Parathyroid adenoma (tissue), 2 donors: ENCODE measurements at regions not wholly inside any gene's neighbourhood (a gene's known extent, or its start where the extent isn't known, plus 50 kb on each side); places are given as distances from the start of the nearest gene placed in this dataset.

Experiments used
- H2AFZ ChIP-seq: fragments of 300-600 bp; sonication (generic); one replicate; pipeline ENCODE4 v1.7.0; 2017; ENCODE audit warnings: antibody characterized with exemption, mild to moderate bottlenecking
- H3K27ac ChIP-seq: fragments of 300-600 bp; sonication (generic); one replicate; pipeline ENCODE4 v1.7.0; 2017
- H3K27me3 ChIP-seq: fragments of 300-600 bp; sonication (generic); one replicate; pipeline ENCODE4 v1.7.0; 2017; ENCODE audit warnings: low read length; ENCODE audit not compliant: control insufficient read depth, insufficient read depth
- H3K36me3 ChIP-seq: fragments of 300-600 bp; sonication (generic); one replicate; pipeline ENCODE4 v1.7.0; 2017; ENCODE audit warnings: low read length; ENCODE audit not compliant: control insufficient read depth, insufficient read depth
- H3K4me1 ChIP-seq: fragments of 300-600 bp; sonication (generic); one replicate; pipeline ENCODE4 v1.7.0; 2017; ENCODE audit warnings: control low read depth
- H3K4me2 ChIP-seq: fragments of 300-600 bp; sonication (generic); one replicate; pipeline ENCODE4 v1.7.0; 2017; ENCODE audit warnings: low read length
- H3K4me3 ChIP-seq: fragments of 300-600 bp; sonication (generic); one replicate; pipeline ENCODE4 v1.7.0; 2017; ENCODE audit warnings: low read depth, low read length
- H3K79me2 ChIP-seq: fragments of 300-600 bp; sonication (generic); one replicate; pipeline ENCODE4 v1.7.0; 2017; ENCODE audit warnings: control low read depth
- H3K9ac ChIP-seq: fragments of 300-600 bp; sonication (generic); one replicate; pipeline ENCODE4 v1.7.0; 2017; ENCODE audit warnings: mild to moderate bottlenecking
- H3K9me3 ChIP-seq: fragments of 300-600 bp; sonication (generic); one replicate; pipeline ENCODE4 v1.7.0; 2017; ENCODE audit warnings: low read length; ENCODE audit not compliant: control insufficient read depth
- TF ChIP-seq, protein P1 (sequence below): fragments of 300-600 bp; sonication (generic); IDR thresholded peaks from one replicate; pipeline ENCODE4 v1.7.0; 2017; ENCODE audit warnings: antibody characterized with exemption, mild to moderate bottlenecking
- donor health status: primary hyperparathyroidism.

DNA sequence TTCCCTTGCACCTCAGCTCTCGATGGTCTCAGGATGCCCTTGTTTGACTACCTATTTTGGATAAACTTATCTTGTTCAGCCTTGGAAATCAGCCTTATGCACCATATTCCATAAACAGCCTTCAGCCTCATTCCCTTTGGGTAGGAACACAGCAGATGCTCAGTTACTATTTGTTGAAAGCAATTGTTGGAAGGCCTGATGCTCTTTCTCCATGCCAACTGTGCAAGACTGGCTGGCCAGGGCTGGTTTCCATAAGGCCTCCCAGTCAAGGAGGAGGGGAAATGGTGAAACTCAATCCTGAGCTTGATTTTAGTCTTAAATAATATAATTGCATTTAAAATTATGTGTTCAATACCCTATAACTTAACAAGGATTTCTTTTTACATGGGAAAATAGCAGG lies 121.1 kb upstream of the DEPDC1 start:
- H3K9ac ChIP-seq: no peak overlapping the region
- no peaks in the 10 kb centered on the region for H3K27me3 ChIP-seq
- H3K79me2 ChIP-seq: no peaks in the 10 kb centered on the region
- no peak overlapping the region for H2AFZ ChIP-seq
- no peaks in the 10 kb centered on the region for H3K4me1 ChIP-seq
- no peak overlapping the region for H3K4me2 ChIP-seq
- no peaks in the 10 kb centered on the region for H3K9me3 ChIP-seq
- H3K27ac ChIP-seq: no peak overlapping the region
- H3K4me3 ChIP-seq: no peak overlapping the region
- H3K36me3 ChIP-seq: no peaks in the 10 kb centered on the region
- TF ChIP-seq, protein P1, sequence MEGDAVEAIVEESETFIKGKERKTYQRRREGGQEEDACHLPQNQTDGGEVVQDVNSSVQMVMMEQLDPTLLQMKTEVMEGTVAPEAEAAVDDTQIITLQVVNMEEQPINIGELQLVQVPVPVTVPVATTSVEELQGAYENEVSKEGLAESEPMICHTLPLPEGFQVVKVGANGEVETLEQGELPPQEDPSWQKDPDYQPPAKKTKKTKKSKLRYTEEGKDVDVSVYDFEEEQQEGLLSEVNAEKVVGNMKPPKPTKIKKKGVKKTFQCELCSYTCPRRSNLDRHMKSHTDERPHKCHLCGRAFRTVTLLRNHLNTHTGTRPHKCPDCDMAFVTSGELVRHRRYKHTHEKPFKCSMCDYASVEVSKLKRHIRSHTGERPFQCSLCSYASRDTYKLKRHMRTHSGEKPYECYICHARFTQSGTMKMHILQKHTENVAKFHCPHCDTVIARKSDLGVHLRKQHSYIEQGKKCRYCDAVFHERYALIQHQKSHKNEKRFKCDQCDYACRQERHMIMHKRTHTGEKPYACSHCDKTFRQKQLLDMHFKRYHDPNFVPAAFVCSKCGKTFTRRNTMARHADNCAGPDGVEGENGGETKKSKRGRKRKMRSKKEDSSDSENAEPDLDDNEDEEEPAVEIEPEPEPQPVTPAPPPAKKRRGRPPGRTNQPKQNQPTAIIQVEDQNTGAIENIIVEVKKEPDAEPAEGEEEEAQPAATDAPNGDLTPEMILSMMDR: no peak

DNA sequence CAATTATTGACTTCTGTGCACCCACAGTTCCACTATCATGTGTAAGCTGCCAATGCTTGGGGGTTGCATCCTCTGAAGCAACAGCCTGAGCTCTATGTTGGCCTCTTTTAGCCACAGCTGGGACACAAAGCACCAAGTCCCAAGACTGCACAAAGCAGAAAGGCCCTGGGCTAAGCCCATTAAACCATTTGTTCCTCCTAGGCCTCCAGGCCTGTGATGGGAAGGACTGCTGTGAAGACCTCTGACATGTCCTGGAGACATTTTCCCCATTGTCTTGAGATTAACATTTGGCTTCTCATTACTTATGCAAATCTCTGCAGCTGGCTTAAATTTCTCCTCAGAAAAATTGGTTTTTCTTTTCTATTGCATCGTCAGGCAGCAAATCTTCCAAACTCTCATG lies 123.7 kb upstream of the DEPDC1 start:
- H3K27me3 ChIP-seq: no peaks in the 10 kb centered on the region
- H3K9me3 ChIP-seq: no peaks in the 10 kb centered on the region
- H3K4me2 ChIP-seq: no peak overlapping the region
- H3K9ac ChIP-seq: no peak overlapping the region
- TF ChIP-seq, protein P1: no peak
- no peaks in the 10 kb centered on the region for H3K4me1 ChIP-seq
- H2AFZ ChIP-seq: no peak overlapping the region
- H3K4me3 ChIP-seq: no peak overlapping the region
- no peak overlapping the region for H3K27ac ChIP-seq
- H3K36me3 ChIP-seq: no peaks in the 10 kb centered on the region
- no peaks in the 10 kb centered on the region for H3K79me2 ChIP-seq

DNA sequence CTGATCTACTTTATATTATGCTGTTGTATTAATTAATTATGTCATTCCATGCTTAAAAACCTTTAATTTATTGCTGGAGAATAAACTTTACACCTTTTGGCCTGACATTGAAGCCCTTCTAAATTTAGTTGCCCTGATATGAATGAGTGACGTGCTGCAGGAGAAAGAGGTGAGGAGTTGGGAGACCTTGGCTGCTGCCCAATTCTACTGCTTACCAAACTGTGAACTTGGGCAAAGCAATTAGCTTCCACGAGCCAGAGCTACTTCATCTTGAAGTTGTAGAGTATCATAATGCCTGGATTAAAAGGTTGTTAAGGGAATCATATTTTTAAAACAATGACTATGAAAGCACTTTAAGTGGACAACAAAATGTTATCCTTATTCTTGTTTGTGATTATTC lies 126.8 kb upstream of the DEPDC1 start:
- Histone ChIP-seq H3K4me2 (no peak overlapping the region), H3K4me3 (no peak overlapping the region), H3K27ac (no peak overlapping the region), H3K9ac (no peak overlapping the region), H2AFZ (no peak overlapping the region), H3K79me2 (no peaks in the 10 kb centered on the region), H3K9me3 (no peaks in the 10 kb centered on the region), H3K27me3 (no peaks in the 10 kb centered on the region), H3K36me3 (no peaks in the 10 kb centered on the region), H3K4me1 (no peaks in the 10 kb centered on the region)
- TF ChIP-seq, protein P1: no peak

DNA sequence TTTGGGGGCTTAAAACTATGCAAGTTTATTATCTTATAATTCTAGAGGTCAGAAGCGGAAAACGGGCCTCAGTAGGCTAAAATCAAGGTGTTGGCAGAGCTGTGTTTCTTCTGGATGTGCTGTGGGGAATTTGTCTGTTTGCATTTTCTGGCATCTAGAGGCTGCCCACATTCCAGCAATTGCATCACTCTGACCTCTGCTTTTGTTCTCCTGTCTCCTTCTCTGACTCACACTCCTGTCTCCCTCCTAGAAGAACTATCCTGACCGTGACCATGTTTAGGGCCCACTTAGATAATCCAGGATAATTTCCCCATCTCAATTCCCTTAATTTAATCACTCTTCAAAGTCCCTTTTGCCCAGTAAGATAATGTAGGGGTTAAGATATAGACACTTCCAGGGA lies 127.4 kb upstream of the DEPDC1 start:
- Histone ChIP-seq H3K79me2 (no peaks in the 10 kb centered on the region), H3K9ac (no peak overlapping the region), H3K4me1 (no peaks in the 10 kb centered on the region), H3K9me3 (no peaks in the 10 kb centered on the region), H3K4me2 (no peak overlapping the region), H3K36me3 (no peaks in the 10 kb centered on the region), H3K4me3 (no peak overlapping the region), H2AFZ (no peak overlapping the region), H3K27ac (no peak overlapping the region), H3K27me3 (no peaks in the 10 kb centered on the region)
- TF ChIP-seq, protein P1: no peak

DNA sequence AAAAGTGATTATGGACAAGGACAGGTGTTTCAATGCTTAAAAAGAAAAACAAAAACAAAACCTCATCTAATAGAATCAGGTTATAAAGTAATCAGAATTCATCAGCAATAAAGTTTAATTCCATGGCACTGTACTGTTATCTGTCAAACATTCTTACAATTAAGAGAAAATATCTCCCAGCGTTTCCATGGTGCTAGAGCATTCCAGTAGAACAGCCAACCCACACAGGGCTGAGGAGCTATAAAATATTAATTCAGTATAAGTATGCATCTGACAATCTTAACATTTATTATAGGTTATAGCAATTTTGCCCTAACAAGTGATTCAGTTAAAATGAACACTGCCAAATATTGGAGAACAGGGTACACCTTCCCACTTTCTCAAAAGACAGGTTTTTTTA lies 128.7 kb upstream of the DEPDC1 start:
- TF ChIP-seq, protein P1: no peak

More for the DNA sequence above, 128.7 kb upstream of the DEPDC1 start:
- Histone ChIP-seq H3K27me3 (no peaks in the 10 kb centered on the region), H3K36me3 (no peaks in the 10 kb centered on the region), H2AFZ (no peak overlapping the region), H3K27ac (no peak overlapping the region), H3K9me3 (no peaks in the 10 kb centered on the region), H3K79me2 (no peaks in the 10 kb centered on the region), H3K4me3 (no peak overlapping the region), H3K9ac (no peak overlapping the region), H3K4me2 (no peak overlapping the region), H3K4me1 (no peaks in the 10 kb centered on the region)
